ENCODE measurements at regions not wholly inside any gene's neighbourhood (a gene's known extent, or its start where the extent isn't known, plus 50 kb on each side); places are given as distances from the start of the nearest gene placed in this dataset.

DNA sequence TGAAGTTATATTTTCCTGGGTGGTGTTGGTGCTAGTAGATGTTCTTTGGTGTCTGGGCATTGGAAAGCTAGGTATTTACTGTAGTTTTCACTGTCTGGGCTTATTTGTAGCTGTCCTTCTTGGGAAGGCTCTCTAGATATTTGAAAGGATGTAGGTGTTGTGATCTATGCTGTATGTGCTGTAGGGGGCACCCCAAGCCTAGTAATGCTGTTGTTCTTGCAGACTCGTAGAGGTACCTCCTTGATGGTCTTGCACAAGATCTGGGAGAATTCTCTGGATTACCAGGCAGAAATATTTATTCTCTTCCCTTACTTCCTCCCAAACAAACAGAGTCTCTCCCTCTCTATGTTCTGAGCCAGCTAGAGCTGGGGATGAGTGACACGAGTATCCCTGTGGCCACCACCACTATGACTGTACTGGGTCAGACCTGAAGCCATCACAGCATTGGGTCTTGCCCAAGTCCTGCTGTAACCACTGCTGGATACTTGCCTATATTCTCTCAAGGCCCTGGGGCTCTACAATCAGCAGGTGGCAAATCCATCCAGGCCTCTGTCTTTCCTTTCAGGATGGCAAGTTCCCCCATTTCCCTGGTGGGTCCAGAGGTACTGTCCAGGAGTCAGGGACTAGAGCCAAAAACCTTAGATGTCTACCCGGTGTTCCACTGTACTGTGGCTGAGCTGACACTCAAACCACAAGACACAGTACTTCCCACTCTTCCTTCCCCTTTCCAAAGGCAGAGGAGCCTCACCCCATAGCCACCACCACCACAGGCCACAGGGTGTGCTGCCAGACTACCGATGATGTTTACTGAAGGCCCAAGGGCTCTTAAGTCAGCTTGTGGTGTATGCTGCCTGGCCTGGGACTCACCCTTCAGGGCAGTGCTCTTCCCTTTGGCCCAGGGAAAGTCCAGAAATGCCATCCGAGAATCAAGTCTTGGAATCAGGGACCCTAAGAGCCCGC lies 195.2 kb upstream of the DPPA4 start:
- Histone ChIP-seq H3K27ac (no peak overlapping the region), H3K36me3 (no peaks in the 10 kb centered on the region), H3K4me3 (no peak overlapping the region), H3K9me3 (no peaks in the 10 kb centered on the region), H3K27me3 (no peaks in the 10 kb centered on the region), H3K4me1 (no peaks in the 10 kb centered on the region)
- TF ChIP-seq, protein P1, sequence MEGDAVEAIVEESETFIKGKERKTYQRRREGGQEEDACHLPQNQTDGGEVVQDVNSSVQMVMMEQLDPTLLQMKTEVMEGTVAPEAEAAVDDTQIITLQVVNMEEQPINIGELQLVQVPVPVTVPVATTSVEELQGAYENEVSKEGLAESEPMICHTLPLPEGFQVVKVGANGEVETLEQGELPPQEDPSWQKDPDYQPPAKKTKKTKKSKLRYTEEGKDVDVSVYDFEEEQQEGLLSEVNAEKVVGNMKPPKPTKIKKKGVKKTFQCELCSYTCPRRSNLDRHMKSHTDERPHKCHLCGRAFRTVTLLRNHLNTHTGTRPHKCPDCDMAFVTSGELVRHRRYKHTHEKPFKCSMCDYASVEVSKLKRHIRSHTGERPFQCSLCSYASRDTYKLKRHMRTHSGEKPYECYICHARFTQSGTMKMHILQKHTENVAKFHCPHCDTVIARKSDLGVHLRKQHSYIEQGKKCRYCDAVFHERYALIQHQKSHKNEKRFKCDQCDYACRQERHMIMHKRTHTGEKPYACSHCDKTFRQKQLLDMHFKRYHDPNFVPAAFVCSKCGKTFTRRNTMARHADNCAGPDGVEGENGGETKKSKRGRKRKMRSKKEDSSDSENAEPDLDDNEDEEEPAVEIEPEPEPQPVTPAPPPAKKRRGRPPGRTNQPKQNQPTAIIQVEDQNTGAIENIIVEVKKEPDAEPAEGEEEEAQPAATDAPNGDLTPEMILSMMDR (IDR thresholded peaks at IDR 0.05): peak in 1 of 2 donors; percentile 24
- no peak for DNase-seq (ENCODE audit: low spot score)

GRCh38 chr3:109545746-109546145 lies 208.4 kb upstream of the DPPA4 start:
- Histone ChIP-seq H3K4me1 (no peaks in the 10 kb centered on the region), H3K27ac (no peak overlapping the region), H3K4me3 (no peak overlapping the region), H3K27me3 (no peaks in the 10 kb centered on the region), H3K36me3 (no peaks in the 10 kb centered on the region), H3K9me3 (peaks cover 0 to 6% of the 10 kb centered on the region in 2 donors)
- TF ChIP-seq, protein P1 (IDR thresholded peaks at IDR 0.05): no peak
- no peak for DNase-seq (ENCODE audit: low spot score)

GRCh38 chr3:109548192-109548938 lies 211.0 kb upstream of the DPPA4 start:
- peaks cover 0 to 5% of the 10 kb centered on the region in 2 donors for H3K9me3 ChIP-seq
- no peaks in the 10 kb centered on the region for H3K27me3 ChIP-seq
- no peak for DNase-seq (ENCODE audit: low spot score)
- no peaks in the 10 kb centered on the region for H3K36me3 ChIP-seq
- H3K4me3 ChIP-seq: no peak overlapping the region
- H3K4me1 ChIP-seq: no peaks in the 10 kb centered on the region
- TF ChIP-seq, protein P1 (IDR thresholded peaks at IDR 0.05): no peak
- H3K27ac ChIP-seq: no peak overlapping the region

DNA sequence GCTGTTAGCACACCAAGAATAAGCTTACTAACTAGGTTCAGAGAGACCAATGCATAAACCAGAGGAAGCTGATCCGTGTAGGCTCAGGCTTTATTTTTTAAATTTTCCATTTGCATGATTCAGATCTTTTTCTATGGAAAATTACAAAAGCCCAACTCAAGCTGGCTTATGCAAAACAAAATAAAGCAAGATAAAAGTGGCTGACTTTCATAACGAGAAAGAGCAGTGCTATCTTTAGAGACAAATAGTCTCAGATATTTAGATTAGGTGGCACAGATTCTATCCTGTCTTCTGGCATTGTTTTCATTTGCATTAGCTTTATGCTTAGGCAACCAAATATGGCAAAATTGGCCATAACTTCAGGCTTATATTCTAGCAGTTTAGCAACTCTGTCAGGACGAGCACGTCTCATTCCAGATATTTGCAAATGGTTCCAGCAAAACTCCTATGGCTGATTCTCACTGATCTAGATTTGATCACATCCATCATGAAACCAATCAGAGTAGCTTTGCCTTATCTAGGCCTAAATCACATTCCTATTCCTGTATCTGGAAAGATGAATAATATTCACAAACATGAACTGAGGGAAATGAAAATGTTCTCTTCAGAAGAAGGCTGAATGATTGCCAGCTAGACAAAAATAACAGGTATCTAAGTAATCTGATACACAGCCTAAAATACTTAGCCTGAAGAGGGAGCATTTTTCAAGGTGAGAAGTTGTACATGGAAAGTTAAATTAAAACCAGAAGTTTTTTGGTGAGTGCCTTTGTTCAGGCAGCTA lies 216.4 kb upstream of the DPPA4 start:
- H3K36me3 ChIP-seq: no peaks in the 10 kb centered on the region
- no peaks in the 10 kb centered on the region for H3K4me1 ChIP-seq
- H3K27me3 ChIP-seq: no peaks in the 10 kb centered on the region
- H3K4me3 ChIP-seq: no peak overlapping the region
- no peak overlapping the region for H3K27ac ChIP-seq
- TF ChIP-seq, protein P1 (IDR thresholded peaks at IDR 0.05): no peak
- DNase-seq (ENCODE audit: low spot score): no peak
- H3K9me3 ChIP-seq: no peaks in the 10 kb centered on the region

- no peaks in the 10 kb centered on the region for H3K4me1 ChIP-seq
- H3K4me3 ChIP-seq: no peak overlapping the region
- H3K36me3 ChIP-seq: no peaks in the 10 kb centered on the region
- no peak for DNase-seq (ENCODE audit: low spot score)
- no peaks in the 10 kb centered on the region for H3K9me3 ChIP-seq
- no peaks in the 10 kb centered on the region for H3K27me3 ChIP-seq
- H3K27ac ChIP-seq: no peak overlapping the region
- TF ChIP-seq, protein P1 (IDR thresholded peaks at IDR 0.05): no peak
These were observed 222.0 kb upstream of the DPPA4 start for GRCh38 chr3:109559389-109559788.

All from right atrium auricular region (tissue), 2 donors.